Effector memory CD8-positive, alpha-beta T cell (primary cell): ENCODE measurements at regions not wholly inside any gene's neighbourhood (a gene's known extent, or its start where the extent isn't known, plus 50 kb on each side); places are given as distances from the start of the nearest gene placed in this dataset.
A peak's percentile ranks its signal among the peaks of the same experiment; 100 is the strongest.

Experiments used
- ATAC-seq: fragments of 150-1000 bp; cut with Tn5 transposase; replicated peaks from 2 replicates; pipeline ENCODE4 v1.10.0; 2021; ENCODE audit warnings: mild to moderate bottlenecking, moderate library complexity
- DNase-seq, 3 experiments: peaks; one replicate each; pipeline ENCODE4 v3.0.0; 2021
- H3K27ac Mint-ChIP-seq, 2 donors: one replicate each; pipeline ENCODE4 v1.8.0; 2022; ENCODE audit warnings: mild to moderate bottlenecking in 2 of 2, mixed read lengths in 2 of 2, moderate library complexity in 2 of 2
- H3K27me3 Mint-ChIP-seq, 2 donors: one replicate each; pipeline ENCODE4 v1.8.0; 2022; ENCODE audit warnings: mixed read lengths in 2 of 2
- H3K36me3 Mint-ChIP-seq: one replicate; pipeline ENCODE4 v1.8.0; 2022; ENCODE audit warnings: mild to moderate bottlenecking, moderate library complexity, mixed read lengths; ENCODE audit not compliant: insufficient read depth
- H3K4me1 Mint-ChIP-seq, 2 donors: one replicate each; pipeline ENCODE4 v1.8.0; 2022; ENCODE audit warnings: low read depth in 2 of 2, mixed read lengths in 2 of 2
- H3K4me3 Mint-ChIP-seq, 2 donors: one replicate each; pipeline ENCODE4 v1.8.0; 2022; ENCODE audit warnings: mild to moderate bottlenecking in 2 of 2, mixed read lengths in 2 of 2, moderate library complexity in 2 of 2
- H3K9me3 Mint-ChIP-seq, 2 donors: one replicate each; pipeline ENCODE4 v1.8.0; 2022; ENCODE audit warnings: mixed read lengths in 2 of 2

GRCh38 chr1:232393444-232394146 is 236.3 kb downstream of the SIPA1L2 start:
- peak overlapping the region in 1 of 2 donors; percentile 4 for H3K27ac Mint-ChIP-seq
- no peaks in the 10 kb centered on the region for H3K9me3 Mint-ChIP-seq
- DNase-seq (no peak), ATAC-seq (no peak)
- no peaks in the 10 kb centered on the region for H3K27me3 Mint-ChIP-seq
- no peak overlapping the region for H3K4me3 Mint-ChIP-seq
- H3K4me1 Mint-ChIP-seq = peaks cover 0 to 11% of the 10 kb centered on the region in 2 donors
- no peaks in the 10 kb centered on the region for H3K36me3 Mint-ChIP-seq

- Mint-ChIP-seq H3K4me3 (no peak overlapping the region), H3K36me3 (no peaks in the 10 kb centered on the region), H3K4me1 (peaks cover 0 to 7% of the 10 kb centered on the region in 2 donors), H3K27me3 (no peaks in the 10 kb centered on the region), H3K27ac (no peak overlapping the region), H3K9me3 (no peaks in the 10 kb centered on the region)
- no peak for DNase-seq
- ATAC-seq = no peak
Observed at GRCh38 chr1:232393010-232393409, 236.9 kb downstream of the SIPA1L2 start.

GRCh38 chr1:232390590-232390989 is 239.3 kb downstream of the SIPA1L2 start:
- DNase-seq (no peak), ATAC-seq (no peak)
- Mint-ChIP-seq H3K36me3 (no peaks in the 10 kb centered on the region), H3K27ac (no peak overlapping the region), H3K27me3 (peaks cover 0 to under 1% of the 10 kb centered on the region in 2 donors), H3K4me1 (peaks cover 0 to 7% of the 10 kb centered on the region in 2 donors), H3K4me3 (no peak overlapping the region), H3K9me3 (no peaks in the 10 kb centered on the region)

GRCh38 chr1:232389744-232390143 is 240.2 kb downstream of the SIPA1L2 start:
- no peak for ATAC-seq

GRCh38 chr1:232388363-232388762 is 241.6 kb downstream of the SIPA1L2 start:
- Mint-ChIP-seq H3K4me1 (no peaks in the 10 kb centered on the region), H3K36me3 (no peaks in the 10 kb centered on the region), H3K4me3 (no peak overlapping the region), H3K27me3 (peaks cover 2 to 23% of the 10 kb centered on the region in 2 donors), H3K27ac (no peak overlapping the region), H3K9me3 (no peaks in the 10 kb centered on the region)
- ATAC-seq = no peak
- no peak for DNase-seq

More at GRCh38 chr1:232389744-232390143, 240.2 kb downstream of the SIPA1L2 start:
- no peaks in the 10 kb centered on the region for H3K9me3 Mint-ChIP-seq
- no peaks in the 10 kb centered on the region for H3K36me3 Mint-ChIP-seq
- peaks cover 0 to 9% of the 10 kb centered on the region in 2 donors for H3K27me3 Mint-ChIP-seq
- no peak overlapping the region for H3K27ac Mint-ChIP-seq
- no peak for DNase-seq
- no peak overlapping the region for H3K4me3 Mint-ChIP-seq
- H3K4me1 Mint-ChIP-seq = peaks cover 0 to 7% of the 10 kb centered on the region in 2 donors

GRCh38 chr1:232386721-232387510 is 243.0 kb downstream of the SIPA1L2 start:
- no peak overlapping the region for H3K27ac Mint-ChIP-seq
- DNase-seq (no peak), ATAC-seq (no peak)
- no peaks in the 10 kb centered on the region for H3K4me1 Mint-ChIP-seq
- no peak overlapping the region for H3K4me3 Mint-ChIP-seq
- H3K36me3 Mint-ChIP-seq = no peaks in the 10 kb centered on the region
- no peaks in the 10 kb centered on the region for H3K9me3 Mint-ChIP-seq
- H3K27me3 Mint-ChIP-seq = peaks cover 6 to 31% of the 10 kb centered on the region in 2 donors

GRCh38 chr1:232386294-232386693 is 243.6 kb downstream of the SIPA1L2 start:
- Mint-ChIP-seq H3K27me3 (peaks cover 12 to 33% of the 10 kb centered on the region in 2 donors), H3K36me3 (no peaks in the 10 kb centered on the region), H3K27ac (no peak overlapping the region), H3K4me3 (no peak overlapping the region), H3K9me3 (no peaks in the 10 kb centered on the region), H3K4me1 (no peaks in the 10 kb centered on the region)
- DNase-seq (no peak), ATAC-seq (no peak)

GRCh38 chr1:232385221-232385620 is 244.7 kb downstream of the SIPA1L2 start:
- DNase-seq = no peak
- no peak for ATAC-seq
- Mint-ChIP-seq H3K27ac (no peak overlapping the region), H3K36me3 (no peaks in the 10 kb centered on the region), H3K9me3 (no peaks in the 10 kb centered on the region), H3K4me1 (peaks cover 0 to 1% of the 10 kb centered on the region in 2 donors), H3K27me3 (peaks cover 12 to 42% of the 10 kb centered on the region in 2 donors), H3K4me3 (no peak overlapping the region)

- ATAC-seq = no peak
- H3K4me1 Mint-ChIP-seq = peaks cover 0 to 1% of the 10 kb centered on the region in 2 donors
- H3K4me3 Mint-ChIP-seq = no peak overlapping the region
- H3K36me3 Mint-ChIP-seq = no peaks in the 10 kb centered on the region
- H3K9me3 Mint-ChIP-seq = no peaks in the 10 kb centered on the region
- H3K27ac Mint-ChIP-seq = no peak overlapping the region
- H3K27me3 Mint-ChIP-seq = peaks cover 12 to 42% of the 10 kb centered on the region in 2 donors
- no peak for DNase-seq
Observed at GRCh38 chr1:232384171-232384883, 245.6 kb downstream of the SIPA1L2 start.

- DNase-seq = no peak
- H3K36me3 Mint-ChIP-seq = no peaks in the 10 kb centered on the region
- H3K27ac Mint-ChIP-seq = no peak overlapping the region
- ATAC-seq = no peak
- peaks cover 0 to 1% of the 10 kb centered on the region in 2 donors for H3K4me1 Mint-ChIP-seq
- H3K9me3 Mint-ChIP-seq = no peaks in the 10 kb centered on the region
- H3K27me3 Mint-ChIP-seq = peaks cover 12 to 42% of the 10 kb centered on the region in 2 donors
- H3K4me3 Mint-ChIP-seq = no peak overlapping the region
Observed at GRCh38 chr1:232383455-232384123, 246.3 kb downstream of the SIPA1L2 start.

- no peaks in the 10 kb centered on the region for H3K9me3 Mint-ChIP-seq
- H3K27ac Mint-ChIP-seq = no peak overlapping the region
- no peaks in the 10 kb centered on the region for H3K36me3 Mint-ChIP-seq
- H3K4me3 Mint-ChIP-seq = no peak overlapping the region
- H3K4me1 Mint-ChIP-seq = peaks cover 0 to 1% of the 10 kb centered on the region in 2 donors
- DNase-seq (no peak), ATAC-seq (no peak)
- peaks cover 12 to 42% of the 10 kb centered on the region in 2 donors for H3K27me3 Mint-ChIP-seq
Observed at GRCh38 chr1:232382671-232383070, 247.3 kb downstream of the SIPA1L2 start.

GRCh38 chr1:232381394-232382100 is 248.4 kb downstream of the SIPA1L2 start:
- Mint-ChIP-seq H3K4me1 (peaks cover 0 to 1% of the 10 kb centered on the region in 2 donors), H3K27ac (no peak overlapping the region), H3K9me3 (no peaks in the 10 kb centered on the region), H3K4me3 (no peak overlapping the region), H3K36me3 (no peaks in the 10 kb centered on the region), H3K27me3 (peaks cover 12 to 51% of the 10 kb centered on the region in 2 donors)
- ATAC-seq (no peak), DNase-seq (no peak)
